NCI-H69 (cell line): ENCODE measurements at regions not wholly inside any gene's neighbourhood (a gene's known extent, or its start where the extent isn't known, plus 50 kb on each side); places are given as distances from the start of the nearest gene placed in this dataset.

ENCODE experiments used
- DNase-seq: peaks from one replicate; lab custom pipeline; 2025; lab: John Stamatoyannopoulos, UW

DNA sequence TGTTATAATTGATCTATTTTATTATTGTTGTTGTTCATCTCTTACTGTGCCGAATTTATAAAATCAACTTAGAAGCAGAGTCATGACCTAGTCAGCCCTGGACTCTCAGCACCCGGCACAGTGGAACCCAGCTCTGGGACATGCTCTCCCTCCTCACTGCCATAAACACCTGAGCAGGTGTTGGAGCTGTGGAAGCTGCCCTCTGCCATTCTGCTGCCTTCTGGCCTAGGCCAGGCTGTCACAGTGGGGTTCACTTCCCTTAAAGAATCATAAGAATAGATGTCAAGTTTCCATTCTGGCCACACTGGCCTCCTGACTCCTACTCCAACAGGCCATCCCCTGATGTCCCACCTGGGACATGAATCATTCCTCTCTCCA lies 192.2 kb downstream of the ZFP36L2 start:
- DNase-seq, result no peak

DNA sequence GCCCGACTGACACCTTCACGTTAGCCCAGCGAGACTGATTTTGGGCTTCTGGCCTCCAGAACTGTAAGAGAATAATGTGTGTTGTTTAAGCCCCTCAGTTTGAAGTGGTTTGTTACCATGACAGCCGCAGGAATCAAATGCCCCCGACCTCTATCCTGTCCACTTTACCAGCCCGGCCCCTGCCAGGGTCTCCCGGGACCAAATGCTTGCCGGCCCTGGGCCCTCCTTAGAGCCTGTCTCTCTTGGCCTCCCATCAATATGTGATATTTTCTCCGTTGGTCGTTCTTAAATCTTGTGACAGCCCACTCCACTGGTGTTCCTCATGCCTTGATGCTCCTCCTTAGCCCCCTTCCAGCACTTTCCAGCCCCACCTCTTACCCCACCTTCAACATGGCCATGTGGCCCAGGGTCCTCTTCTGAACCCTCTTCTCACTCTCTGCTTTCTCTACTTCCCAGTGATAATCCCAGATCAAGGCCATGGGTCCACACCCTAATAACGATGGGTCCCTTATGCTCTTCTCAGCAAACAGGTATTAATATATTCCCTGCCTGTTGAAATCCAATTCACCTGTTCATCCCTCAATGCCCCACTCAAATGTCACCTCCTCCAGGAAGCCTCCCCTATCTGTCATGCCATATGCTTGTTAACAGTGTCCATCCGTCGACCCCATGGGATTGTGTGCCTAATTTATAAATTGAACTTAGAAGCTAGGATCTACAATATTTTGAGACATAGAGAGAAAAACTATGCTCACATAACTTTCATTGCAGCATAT lies 192.8 kb downstream of the ZFP36L2 start:
- DNase-seq, result no peak

DNA sequence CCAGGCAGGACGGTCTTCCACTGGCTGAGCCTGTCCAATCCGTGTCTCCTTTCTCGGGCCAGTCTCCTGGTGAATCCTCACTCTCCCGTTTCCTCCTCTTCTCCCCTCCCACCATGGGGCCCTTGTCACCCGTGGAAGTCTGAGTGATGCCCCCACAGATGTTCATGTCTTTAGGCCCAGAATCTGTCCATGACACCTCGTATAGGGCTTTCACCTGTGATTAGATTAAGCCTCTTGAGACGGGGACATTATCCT lies 193.5 kb downstream of the ZFP36L2 start:
- DNase-seq, result no peak

DNA sequence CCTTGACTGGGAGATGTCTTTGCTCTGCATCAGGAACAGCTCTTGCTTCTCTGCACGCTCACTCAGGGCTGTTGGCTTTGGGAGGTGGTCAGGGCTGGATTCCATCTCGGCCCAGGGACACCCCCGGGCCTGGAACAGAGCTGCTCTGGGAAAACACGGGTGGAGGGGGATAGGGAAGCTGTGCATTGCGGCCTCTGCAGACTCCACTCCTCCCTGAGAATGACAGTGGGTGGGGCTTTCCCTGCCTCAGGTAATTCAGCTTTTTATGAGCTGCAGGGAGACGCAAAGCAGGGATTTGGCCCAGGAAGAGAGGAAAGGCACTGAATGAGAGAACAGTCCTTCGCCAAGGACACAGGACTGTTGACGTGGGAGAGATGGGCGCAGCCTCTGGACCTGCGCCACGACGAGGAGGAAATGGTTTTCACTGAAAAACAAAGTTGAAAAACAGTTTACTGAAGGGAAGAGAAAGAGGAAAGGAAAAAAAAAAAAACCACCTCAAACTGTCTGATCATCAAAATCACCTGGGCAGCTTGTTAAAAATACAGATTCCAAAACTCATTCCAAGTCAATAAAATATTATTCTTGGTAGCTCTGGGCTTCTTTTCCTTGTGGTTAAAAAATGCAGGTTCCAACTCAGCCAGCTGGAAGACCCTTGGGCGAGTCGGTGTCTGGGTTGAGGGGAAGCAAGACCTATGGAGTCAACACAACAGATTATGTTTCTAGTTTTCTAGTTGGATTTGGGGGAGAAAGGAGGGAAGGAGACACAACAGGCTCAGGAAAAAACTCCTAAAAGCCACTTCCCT lies 194.0 kb downstream of the ZFP36L2 start:
- no peak for DNase-seq

DNA sequence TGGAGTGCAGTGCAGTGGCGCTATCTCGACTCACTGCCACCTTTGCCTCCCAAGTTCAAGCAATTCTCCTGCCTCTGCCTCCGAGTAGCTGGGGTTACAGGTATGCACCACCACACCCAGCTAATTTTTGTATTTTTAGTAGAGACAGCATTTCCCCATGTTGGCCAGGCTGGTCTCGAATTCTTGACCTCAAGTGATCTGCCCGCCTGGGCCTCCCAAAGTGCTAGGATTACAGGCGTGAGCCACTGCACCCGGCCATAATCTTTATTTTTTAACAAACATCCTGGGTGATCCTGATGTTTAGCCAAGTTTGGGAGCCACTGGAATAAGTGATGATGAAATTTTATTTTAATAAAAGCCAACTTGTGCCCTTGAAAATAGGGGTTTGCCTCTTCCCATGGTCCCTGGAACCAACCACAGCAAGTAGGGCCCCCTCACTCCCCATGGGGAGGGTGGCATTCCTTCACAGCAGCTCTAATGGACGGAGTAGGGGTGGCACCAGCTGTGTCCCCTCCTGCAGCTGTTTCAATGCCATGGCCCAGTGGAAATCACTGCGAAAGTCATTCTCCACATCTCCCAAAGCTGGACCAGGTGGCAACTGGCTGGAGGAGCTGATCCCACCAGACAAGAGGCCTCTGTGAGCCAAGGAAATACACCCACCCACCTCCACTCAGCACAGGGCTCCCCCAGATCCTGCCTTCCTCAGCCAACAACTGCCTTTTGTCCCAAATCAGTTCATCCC lies 194.8 kb downstream of the ZFP36L2 start:
- no peak for DNase-seq

DNA sequence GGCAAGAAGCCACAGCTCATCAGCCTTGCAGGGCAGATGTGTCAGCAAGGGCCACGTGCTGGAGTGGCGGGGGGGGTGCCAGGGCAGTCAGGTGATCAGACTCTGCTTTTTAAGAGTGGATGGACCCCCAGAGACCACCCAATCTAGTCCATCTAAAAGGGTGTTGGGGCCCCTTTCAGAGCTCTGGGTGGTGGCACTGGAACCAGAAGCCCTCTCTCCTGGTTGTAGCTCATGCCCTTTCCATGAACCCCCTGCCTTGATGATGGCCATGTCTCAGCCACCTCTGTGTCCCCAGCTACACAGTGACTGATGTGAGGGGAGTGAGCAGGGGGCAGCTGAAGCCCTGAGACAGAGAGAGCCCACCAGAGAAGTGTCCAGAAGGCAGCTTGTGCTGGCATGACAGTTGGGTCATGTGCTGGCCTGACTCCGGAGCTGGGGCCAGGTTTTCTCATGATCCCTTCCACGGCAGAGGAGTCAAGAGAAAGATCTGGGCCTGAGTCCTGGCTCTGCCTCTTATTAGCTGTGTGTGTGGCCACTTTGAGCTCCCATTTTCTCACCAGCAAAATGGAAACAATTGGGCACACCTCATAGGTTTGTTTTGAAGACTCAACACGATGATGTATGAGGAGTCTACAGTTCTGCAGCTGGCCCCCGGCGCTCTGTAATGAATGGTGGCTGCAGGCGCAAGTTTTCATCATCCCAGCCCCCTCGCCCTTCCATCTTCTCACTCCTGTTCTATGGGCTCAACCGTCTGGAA lies 195.7 kb downstream of the ZFP36L2 start:
- no peak for DNase-seq

DNA sequence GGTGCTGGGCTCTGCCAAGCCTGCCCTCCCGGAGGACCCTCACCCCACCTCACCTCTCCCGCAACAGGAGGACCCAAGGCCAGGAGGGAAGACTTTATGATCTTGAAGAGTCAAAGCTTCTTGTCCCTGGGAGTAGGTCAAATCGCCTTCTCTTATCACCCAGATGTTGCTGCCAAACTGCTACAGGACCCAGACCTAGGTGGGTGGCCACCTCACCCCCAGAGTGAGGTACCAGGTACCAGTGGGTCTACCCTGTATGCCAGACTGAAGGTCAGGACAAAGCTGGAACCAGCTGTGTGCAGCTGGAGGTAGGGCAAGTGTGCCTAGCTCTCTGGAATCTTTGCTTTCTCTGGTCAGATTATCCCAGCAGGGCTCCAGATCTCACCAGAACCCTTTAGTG lies 197.2 kb downstream of the ZFP36L2 start:
- DNase-seq, result no peak

DNA sequence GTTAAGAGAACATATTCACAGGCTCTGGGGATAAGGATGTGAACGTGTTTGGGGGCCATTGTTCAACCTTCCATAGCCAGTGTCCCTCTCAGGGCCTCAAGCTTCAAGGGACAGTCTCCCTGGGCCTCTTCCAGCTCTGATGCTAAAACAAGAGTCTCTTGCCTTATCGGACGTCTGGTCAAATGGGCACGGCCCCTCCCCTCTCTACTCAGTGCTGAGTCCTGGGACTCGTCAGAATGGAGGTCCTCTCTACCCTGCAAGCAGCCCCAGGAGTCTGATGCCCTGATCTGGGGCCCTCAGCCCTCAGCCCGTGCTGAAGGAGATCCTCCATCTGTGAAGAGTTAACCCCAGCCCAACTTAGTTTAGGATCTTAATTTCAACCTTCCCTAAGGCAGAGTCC lies 198.2 kb downstream of the ZFP36L2 start:
- no peak for DNase-seq

DNA sequence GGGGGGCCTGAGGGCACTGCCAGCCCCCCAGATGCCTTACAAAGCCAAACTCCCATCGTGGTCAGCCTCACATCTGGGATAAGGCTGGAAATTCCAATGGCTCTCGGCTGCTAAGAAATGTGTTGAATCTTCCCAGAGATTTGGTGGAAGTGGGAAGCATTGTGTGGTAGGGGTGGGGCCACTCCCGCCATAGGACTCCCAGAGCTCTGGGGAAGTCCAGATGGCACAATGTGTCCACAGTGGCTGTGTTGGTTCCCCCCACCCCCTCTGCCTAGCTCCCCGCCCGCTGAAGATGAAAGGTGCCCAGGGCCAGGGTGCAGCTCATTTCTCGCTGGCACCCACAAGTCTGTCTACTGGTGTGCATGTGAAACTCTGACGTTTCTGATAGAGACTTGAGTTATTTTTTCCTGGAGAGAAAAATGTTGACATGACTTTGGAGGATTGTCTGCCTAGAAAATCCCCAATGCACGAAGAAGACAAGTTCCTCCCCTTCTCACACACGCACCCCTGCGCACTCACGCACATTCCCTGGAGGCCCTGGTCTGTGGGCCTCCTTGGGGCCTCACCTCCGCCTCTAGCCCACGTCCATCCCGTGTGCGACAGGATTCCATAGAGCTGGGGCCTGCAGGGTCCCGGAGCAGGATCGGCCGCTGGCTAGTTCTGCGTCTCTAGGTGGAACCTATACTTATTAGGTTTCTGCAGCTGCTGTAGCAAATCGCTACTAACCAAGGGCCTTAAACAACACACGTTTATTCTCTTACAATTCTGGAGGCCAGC lies 199.1 kb downstream of the ZFP36L2 start:
- peak; percentile 14 for DNase-seq

DNA sequence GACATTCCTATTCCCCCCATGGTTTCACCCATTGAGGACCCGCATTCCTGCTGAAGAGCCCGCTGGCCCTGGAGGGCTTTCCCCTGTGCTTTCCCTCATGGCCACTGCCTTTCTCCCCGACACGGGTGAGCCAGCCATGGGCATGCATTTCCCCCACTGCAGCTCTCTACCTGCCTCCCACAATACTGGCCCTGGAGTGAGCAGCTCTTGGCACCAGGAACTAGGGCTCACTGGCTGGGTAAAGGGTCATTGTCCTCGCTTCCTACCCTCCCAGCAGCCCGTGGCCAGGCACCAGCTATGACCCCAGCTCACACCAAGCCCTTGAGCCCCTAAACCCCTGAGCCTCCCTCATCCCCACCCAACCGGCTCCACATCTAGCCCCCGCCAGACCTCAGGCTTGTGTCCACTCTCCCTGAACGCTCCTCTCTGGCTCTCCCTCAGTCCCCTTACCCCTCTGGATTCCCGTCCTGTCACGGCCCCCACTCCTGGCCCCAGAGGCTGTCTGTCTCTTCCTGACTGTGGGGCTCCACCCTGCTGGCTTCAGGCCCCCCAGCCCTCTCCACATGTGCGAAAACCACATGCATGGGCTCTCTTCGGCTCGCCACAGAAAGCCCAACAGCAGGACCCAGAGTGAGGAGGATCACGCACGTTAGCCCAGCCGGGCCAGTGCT lies 199.8 kb downstream of the ZFP36L2 start:
- no peak for DNase-seq

DNA sequence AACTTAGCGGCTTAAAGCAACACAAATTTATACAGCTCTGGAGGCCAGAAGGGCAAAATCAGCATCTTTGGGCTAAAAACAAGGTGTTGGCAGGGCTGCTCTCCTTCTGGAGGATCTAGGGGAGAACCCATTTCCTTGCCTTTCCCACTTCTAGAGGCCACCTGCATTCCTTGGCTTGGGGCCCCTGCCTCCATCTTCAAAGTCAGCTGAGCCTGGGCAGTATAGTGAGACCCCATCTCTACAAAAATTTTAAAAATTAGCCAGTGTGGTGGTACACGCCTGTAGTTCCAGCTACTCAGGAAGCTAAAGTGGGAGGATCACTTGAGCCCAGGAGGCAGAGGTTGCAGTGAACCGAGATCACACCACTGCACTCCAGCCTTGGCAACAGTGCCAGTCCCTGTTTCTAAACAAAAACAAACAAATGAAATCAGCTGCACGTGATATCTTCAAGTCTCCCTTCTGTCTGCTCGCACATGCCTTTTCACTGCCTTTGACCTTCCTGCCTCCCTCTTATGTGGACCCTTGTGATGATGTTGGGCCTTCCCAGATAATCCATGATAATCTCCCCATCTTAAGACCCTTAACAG lies 200.6 kb downstream of the ZFP36L2 start:
- no peak for DNase-seq

DNA sequence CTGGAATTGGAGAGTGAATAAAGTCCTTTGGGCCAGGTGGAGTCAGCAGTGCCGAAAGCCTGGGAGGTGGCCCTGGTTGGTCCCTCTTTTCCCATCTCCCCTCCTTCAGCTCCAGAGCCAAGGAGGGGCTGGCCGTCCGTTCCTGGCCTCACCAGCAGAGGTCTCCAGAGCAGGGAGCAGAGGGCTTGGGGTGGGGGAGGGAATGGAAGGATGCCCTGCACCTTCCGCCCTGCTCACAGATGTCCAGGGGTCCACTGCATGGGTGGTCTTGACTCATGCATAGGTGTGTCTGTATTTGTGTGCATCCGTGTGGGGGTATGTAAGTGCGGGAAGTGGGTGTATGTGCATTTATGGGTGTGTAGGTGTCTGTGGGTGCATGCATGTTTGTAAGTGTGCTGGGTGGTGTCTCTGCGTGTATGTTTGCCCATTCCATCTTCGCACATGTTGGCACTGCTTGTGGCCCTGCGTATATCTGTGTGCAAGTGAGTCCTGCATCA lies 201.8 kb downstream of the ZFP36L2 start:
- peak; percentile 55 for DNase-seq

DNA sequence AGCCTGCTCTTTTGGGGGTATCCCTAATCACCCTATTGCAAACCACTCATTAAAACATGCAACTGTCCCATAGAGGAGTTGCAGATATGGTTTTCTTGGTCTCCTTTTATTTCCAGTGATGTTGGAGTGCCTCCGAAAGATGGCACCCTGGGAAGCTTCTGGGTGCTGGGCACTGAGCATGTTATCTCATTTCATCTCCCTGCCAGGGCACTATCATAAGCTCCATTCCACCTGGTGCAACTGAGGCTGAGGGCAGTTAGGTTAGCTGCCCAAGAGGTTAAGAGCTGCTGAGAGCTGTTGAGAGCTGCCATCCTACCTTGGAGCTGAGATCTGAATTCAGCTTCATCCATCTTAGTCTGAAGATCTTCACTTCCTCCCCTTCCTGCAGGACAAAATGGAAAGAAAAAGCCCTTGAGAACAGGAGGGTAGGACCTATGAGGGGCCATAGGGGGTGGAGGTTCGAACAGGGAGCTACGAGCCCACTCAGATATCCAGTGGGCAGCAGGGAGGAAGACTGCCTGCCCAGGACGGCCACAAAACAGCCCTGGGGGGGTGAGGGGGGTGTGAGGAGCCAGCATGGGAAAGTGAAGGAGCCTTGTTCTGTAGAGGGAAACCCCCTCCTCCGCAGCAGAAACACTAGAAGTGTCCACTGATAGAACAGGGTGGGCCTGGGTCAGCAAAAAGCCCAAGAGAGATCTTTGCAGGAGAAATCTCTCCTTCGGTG lies 202.5 kb downstream of the ZFP36L2 start:
- no peak for DNase-seq

DNA sequence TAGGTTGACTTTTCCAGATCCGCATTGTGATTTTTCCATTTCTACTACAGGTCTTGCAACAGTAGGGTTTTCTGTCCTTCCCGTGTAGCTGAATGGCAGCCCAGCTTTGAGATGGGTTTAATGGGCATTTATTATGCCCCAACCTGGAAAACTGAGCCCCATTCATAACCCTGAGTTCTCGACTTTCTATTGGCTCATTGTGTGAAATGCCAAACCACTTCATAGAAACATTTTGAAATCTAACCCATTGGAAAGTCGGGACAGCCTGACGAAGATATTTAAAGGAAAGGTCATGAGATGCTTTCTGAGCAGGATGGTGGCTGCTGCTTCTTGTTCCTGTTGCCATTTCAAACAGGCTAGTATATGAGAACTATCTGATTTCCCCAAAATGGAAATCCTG lies 203.5 kb downstream of the ZFP36L2 start:
- DNase-seq, result no peak

DNA sequence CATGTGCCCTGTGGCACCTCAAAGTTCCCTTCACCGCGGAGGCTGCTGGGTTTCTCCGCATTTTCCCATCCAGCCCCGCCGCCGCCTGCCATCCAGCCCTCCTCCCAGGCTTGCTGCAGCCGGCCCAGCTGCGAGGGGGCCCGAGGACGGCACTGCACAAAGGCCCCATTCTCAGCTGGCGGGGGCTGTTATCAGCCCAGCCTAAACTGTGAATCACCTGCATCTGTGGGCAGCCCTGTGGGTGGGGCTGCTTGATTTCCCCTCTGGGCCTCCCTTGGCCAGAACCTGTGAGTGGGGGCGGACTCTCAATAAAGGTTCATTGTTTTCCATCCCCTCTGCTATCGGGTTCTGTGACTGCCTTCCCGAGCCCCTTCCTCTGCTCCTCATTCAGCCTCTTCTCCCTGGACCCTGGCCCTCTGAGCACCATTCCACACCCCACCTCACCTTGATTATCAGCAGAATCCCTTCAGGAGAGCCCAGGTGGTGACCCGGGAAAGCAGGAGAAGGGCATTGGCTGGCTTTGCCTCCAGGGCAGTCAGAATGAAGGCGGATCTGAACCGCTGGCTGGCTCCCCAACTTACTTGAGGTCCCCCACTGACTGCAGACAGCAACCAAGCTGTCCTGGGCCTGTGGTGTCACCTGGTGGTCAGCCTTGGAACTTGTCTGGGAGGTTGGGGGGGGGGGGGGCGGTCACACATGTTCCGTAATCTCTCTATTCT lies 204.5 kb downstream of the ZFP36L2 start:
- no peak for DNase-seq

DNA sequence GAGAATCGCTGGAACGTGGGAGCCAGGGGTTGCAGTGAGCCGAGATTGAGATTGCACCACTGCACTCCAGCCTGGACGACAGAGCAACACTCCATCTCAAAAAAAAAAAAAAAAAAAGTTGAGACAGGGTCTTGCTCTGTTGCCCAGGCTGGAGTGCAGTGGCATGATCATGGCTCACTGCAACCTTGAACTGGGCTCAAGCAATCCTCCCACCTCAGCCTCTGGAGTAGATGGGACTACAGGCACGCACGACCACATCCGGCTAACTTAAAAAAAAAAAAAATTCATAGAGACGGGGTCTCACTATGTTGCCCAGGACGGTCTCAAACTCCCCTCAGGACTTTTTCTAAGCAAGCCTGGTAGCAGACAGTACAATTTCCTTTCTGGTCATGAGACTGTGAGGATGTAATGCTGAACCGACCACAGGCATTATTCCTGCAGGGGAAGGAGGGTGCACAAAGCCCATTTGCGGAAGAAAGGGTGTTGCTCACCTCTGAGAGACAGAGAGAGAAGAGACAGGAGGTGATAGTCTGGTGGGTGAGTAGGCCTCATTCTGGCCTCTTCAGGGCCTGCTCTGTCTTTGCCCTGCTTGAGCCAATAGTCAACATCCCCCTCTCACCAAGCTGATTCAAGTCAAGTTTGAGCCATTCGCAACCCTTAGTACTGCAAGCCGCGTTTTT lies 205.3 kb downstream of the ZFP36L2 start:
- no peak for DNase-seq

DNA sequence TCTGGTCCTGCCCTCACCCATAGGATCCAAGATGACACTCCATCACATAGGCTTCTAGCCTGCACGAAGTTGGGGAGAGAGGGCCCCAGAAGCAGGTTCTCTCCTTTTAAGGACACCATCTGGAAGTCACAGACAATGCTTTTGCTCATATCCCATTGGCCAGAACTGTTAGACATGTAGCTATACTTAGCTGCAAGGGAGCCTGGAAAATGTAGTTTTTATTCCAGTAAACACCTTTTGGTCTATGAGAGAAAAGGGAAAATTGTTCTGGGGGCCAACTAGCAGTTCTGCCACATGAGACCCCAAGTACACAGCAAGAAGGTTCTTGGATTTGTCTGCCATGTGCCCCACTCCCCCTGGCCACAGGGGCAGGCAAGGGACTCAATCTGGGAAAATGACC lies 206.1 kb downstream of the ZFP36L2 start:
- no peak for DNase-seq

DNA sequence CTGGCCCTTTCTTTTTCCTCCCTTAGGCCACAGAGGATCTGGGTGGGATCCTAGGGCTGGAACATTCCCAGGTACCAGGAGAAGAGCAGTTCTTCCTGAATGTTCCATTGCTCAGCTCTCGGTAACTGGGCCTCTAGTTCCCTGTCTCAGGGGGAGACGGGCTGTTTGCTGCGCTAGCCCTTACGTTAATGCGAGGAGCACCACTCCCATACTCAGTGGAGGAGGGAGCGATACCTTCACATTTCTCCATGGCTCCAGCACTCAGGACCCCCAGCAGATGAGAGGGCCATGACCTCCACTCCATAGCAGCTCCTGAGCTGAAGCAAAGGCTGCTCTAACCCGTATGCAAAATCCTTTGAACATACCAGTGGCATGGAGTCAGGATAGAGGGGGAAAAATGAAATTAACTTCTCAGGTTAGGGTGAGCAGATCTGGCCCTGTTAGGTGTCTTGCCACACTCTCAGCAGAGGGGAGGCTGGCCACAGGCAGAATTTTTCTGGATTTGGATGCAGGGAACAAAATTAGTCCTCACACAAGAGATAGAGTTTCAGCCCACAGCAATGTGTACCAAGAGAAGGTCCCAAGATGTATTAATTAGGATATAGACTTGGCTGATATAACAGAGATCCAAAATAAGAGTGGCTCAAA lies 206.7 kb downstream of the ZFP36L2 start:
- DNase-seq, result no peak
